HG03575 (cell line): ENCODE measurements at regions not wholly inside any gene's neighbourhood (a gene's known extent, or its start where the extent isn't known, plus 50 kb on each side); places are given as distances from the start of the nearest gene placed in this dataset.
A peak's percentile ranks its signal among the peaks of the same experiment; 100 is the strongest.

Source experiments
- ATAC-seq: cut with Tn5 transposase; IDR thresholded peaks from one replicate; pipeline ENCODE4 v1.9.1; 2021; ENCODE audit not compliant: unreplicated experiment, insufficient number of reproducible peaks, low FRiP score; ENCODE audit errors: extremely low read depth

- no peak for ATAC-seq
These were observed 113.8 kb upstream of the TGFBR2 start for GRCh38 chr3:30492322-30493192.

- ATAC-seq, result no peak
These were observed 112.5 kb upstream of the TGFBR2 start for GRCh38 chr3:30493911-30494311.

- no peak for ATAC-seq
These were observed 111.0 kb upstream of the TGFBR2 start for GRCh38 chr3:30495172-30496065.

- no peak for ATAC-seq
These were observed 110.1 kb upstream of the TGFBR2 start for GRCh38 chr3:30496066-30496966.

- ATAC-seq, result no peak
These were observed 107.8 kb upstream of the TGFBR2 start for GRCh38 chr3:30498587-30498967.

- peak; percentile 97 for ATAC-seq
These were observed 105.6 kb upstream of the TGFBR2 start for GRCh38 chr3:30500666-30501399.

GRCh38 chr3:30501526-30501925, 104.9 kb upstream of the TGFBR2 start:
- no peak for ATAC-seq

- ATAC-seq, result no peak
These were observed 104.2 kb upstream of the TGFBR2 start for GRCh38 chr3:30502051-30502741.

GRCh38 chr3:30502742-30503073, 103.7 kb upstream of the TGFBR2 start:
- ATAC-seq, result no peak

GRCh38 chr3:30503446-30503845, 103.0 kb upstream of the TGFBR2 start:
- ATAC-seq, result no peak

- no peak for ATAC-seq
These were observed 101.5 kb upstream of the TGFBR2 start for GRCh38 chr3:30504939-30505338.

GRCh38 chr3:30505866-30506520, 100.4 kb upstream of the TGFBR2 start:
- ATAC-seq, result no peak

GRCh38 chr3:30508339-30508738, 98.1 kb upstream of the TGFBR2 start:
- ATAC-seq, result no peak

GRCh38 chr3:30510596-30510995, 95.8 kb upstream of the TGFBR2 start:
- ATAC-seq, result no peak

- no peak for ATAC-seq
These were observed 94.7 kb upstream of the TGFBR2 start for GRCh38 chr3:30511524-30512251.

- no peak for ATAC-seq
These were observed 93.8 kb upstream of the TGFBR2 start for GRCh38 chr3:30512576-30512975.
